ENCODE measurements at regions not wholly inside any gene's neighbourhood (a gene's known extent, or its start where the extent isn't known, plus 50 kb on each side); places are given as distances from the start of the nearest gene placed in this dataset.

DNA sequence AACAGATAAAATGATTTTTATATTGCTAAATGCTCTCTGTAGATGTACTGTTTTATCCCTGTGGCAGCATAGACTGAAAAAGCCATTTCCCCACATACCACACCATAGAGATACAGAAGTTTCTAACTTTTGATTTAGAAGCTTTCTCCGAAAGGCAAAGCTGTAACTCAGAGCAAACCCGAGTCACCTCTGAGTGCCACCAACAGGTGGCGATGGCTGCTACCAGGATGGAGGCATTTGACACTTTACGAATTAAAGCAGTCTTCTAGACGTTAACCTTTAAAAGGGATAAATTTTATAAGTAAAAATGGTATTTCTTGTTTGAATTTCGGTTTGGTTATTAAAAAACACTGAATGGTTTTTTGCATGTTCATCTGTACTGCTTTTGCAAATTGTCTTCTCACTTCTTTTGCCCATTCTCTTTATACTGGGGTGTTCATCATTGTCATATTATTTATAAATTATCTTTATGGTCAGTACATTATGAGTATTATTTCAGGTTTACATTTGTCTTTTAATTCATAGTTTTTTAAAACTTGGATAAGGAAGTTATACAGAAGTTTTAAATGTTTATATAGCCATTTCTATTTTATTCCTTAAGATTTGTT lies 201.0 kb upstream of the CEP162 start:
- no peak for DNase-seq (ENCODE audit: extremely low spot score in 2 of 2)
- intact Hi-C loops (cut with DNase I): no loop called here

GRCh38 chr6:84425971-84426705 lies 198.7 kb upstream of the CEP162 start:
- intact Hi-C loops (cut with DNase I): no loop called here
- no peak for TF ChIP-seq POLR2AphosphoS5 (IDR thresholded peaks at IDR 0.05; ENCODE audit: insufficient read depth in 1 of 2, low read depth in 1 of 2)
- no peak for TF ChIP-seq POLR2A (IDR thresholded peaks at IDR 0.05)
- no peak for TF ChIP-seq CTCF (IDR thresholded peaks at IDR 0.05)
- Histone ChIP-seq H3K36me3 (no peaks in the 10 kb centered on the region), H3K9me3 (no peaks in the 10 kb centered on the region), H3K27me3 (no peaks in the 10 kb centered on the region), H3K27ac (no peak overlapping the region), H3K4me1 (no peaks in the 10 kb centered on the region), H3K4me3 (no peak overlapping the region)
- no peak for DNase-seq (ENCODE audit: extremely low spot score in 2 of 2)

More for the DNA sequence above, 201.0 kb upstream of the CEP162 start:
- Histone ChIP-seq H3K4me1 (no peaks in the 10 kb centered on the region), H3K27ac (no peak overlapping the region), H3K4me3 (no peak overlapping the region), H3K9me3 (no peaks in the 10 kb centered on the region), H3K36me3 (no peaks in the 10 kb centered on the region), H3K27me3 (no peaks in the 10 kb centered on the region)
- TF ChIP-seq CTCF (IDR thresholded peaks at IDR 0.05): peak in 2 of 3 experiments; percentile 20 to 30
- TF ChIP-seq POLR2AphosphoS5 (IDR thresholded peaks at IDR 0.05; ENCODE audit: insufficient read depth in 1 of 2, low read depth in 1 of 2): no peak
- TF ChIP-seq POLR2A (IDR thresholded peaks at IDR 0.05): no peak

DNA sequence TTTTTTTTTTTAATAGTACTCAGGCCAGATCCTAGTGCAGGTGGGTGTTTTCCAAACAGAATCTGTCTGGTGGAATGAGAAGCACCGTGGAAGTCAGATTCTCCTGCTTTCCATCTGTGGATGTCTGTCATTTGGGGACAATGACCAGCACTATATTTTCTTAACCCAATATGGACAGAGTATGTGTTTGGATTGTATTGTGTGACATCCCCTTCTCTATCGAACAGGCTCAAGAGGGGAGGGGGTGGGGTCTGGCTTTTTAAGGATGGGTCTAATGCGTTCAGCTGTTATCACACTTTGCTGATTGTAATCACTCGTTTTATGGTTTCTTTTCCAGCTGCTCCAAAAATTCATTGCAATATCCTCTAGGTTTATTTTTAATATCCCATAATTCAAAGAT lies 197.5 kb upstream of the CEP162 start:
- DNase-seq (ENCODE audit: extremely low spot score in 2 of 2): no peak
- TF ChIP-seq POLR2AphosphoS5 (IDR thresholded peaks at IDR 0.05; ENCODE audit: insufficient read depth in 1 of 2, low read depth in 1 of 2) (no peak), CTCF (IDR thresholded peaks at IDR 0.05) (no peak), POLR2A (IDR thresholded peaks at IDR 0.05) (no peak)
- Histone ChIP-seq H3K4me1 (no peaks in the 10 kb centered on the region), H3K4me3 (no peak overlapping the region), H3K9me3 (no peaks in the 10 kb centered on the region), H3K36me3 (no peaks in the 10 kb centered on the region), H3K27me3 (no peaks in the 10 kb centered on the region), H3K27ac (no peak overlapping the region)
- intact Hi-C loops (cut with DNase I): no loop called here

GRCh38 chr6:84422380-84422968 lies 195.0 kb upstream of the CEP162 start:
- Histone ChIP-seq H3K27ac (no peak overlapping the region), H3K36me3 (no peaks in the 10 kb centered on the region), H3K27me3 (no peaks in the 10 kb centered on the region), H3K4me3 (no peak overlapping the region), H3K4me1 (no peaks in the 10 kb centered on the region), H3K9me3 (no peaks in the 10 kb centered on the region)
- TF ChIP-seq CTCF (IDR thresholded peaks at IDR 0.05): peak in 1 of 3 experiments; percentile 24
- no peak for TF ChIP-seq POLR2AphosphoS5 (IDR thresholded peaks at IDR 0.05; ENCODE audit: insufficient read depth in 1 of 2, low read depth in 1 of 2)
- TF ChIP-seq POLR2A (IDR thresholded peaks at IDR 0.05): no peak
- intact Hi-C loops (cut with DNase I): no loop called here
- no peak for DNase-seq (ENCODE audit: extremely low spot score in 2 of 2)

DNA sequence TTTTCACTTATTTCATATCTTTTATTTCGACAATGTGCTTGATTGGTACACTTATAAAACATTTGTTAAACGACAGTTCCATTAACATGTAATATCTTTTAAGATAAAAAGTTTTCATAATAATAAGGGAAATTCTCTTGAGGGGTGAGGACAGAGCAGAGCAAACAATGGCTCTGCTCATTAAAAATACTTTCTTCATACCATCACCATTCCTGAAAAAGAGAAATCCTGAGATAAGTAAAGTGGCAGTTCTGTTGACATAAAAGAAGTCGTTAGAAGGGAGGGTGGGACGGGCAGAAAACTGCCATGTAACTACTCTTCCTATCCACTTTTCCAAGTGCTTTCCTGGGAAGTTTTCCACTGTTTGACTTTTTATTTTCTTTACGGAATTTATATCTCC lies 193.6 kb upstream of the CEP162 start:
- no peak overlapping the region for H3K4me3 ChIP-seq
- no peak overlapping the region for H3K27ac ChIP-seq
- H3K4me1 ChIP-seq: no peaks in the 10 kb centered on the region
- no peaks in the 10 kb centered on the region for H3K9me3 ChIP-seq
- DNase-seq (ENCODE audit: extremely low spot score in 2 of 2): no peak
- H3K27me3 ChIP-seq: no peaks in the 10 kb centered on the region
- no peaks in the 10 kb centered on the region for H3K36me3 ChIP-seq
- no peak for TF ChIP-seq CTCF (IDR thresholded peaks at IDR 0.05)
- TF ChIP-seq POLR2A (IDR thresholded peaks at IDR 0.05): no peak
- TF ChIP-seq POLR2AphosphoS5 (IDR thresholded peaks at IDR 0.05; ENCODE audit: insufficient read depth in 1 of 2, low read depth in 1 of 2): no peak
- intact Hi-C loops (cut with DNase I): no loop called here
